ENCODE measurements at regions not wholly inside any gene's neighbourhood (a gene's known extent, or its start where the extent isn't known, plus 50 kb on each side); places are given as distances from the start of the nearest gene placed in this dataset.

- no peak for TF ChIP-seq CTCF (conservative IDR thresholded peaks at IDR 0.05; ENCODE audit: low read length)
- TF ChIP-seq EZH2phosphoT487 (IDR thresholded peaks at IDR 0.05; ENCODE audit: borderline replicate concordance), result no peak
Observed at GRCh38 chr13:107976628-107977027, 238.7 kb downstream of the LIG4 start.
